Aorta (tissue), 5 donors: ENCODE measurements at regions not wholly inside any gene's neighbourhood (a gene's known extent, or its start where the extent isn't known, plus 50 kb on each side); places are given as distances from the start of the nearest gene placed in this dataset.

Experiments
- ATAC-seq: fragments of 200-7000 bp; cut with Tn5 transposase; one replicate; pipeline ENCODE4 v1.9.1; 2022; ENCODE audit warnings: moderate library complexity; ENCODE audit not compliant: low FRiP score
- DNase-seq, 2 donors: peaks; one replicate each; pipeline ENCODE4 v3.0.0-alpha.2; 2020
- H3K27ac ChIP-seq, 2 donors: one replicate each; pipeline ENCODE4 v1.5.1; 2013; ENCODE audit warnings: low read length in 2 of 2, mild to moderate bottlenecking in 2 of 2, moderate library complexity in 2 of 2, control low read depth in 1 of 2, inconsistent platforms in 1 of 2, low read depth in 1 of 2
- H3K27me3 ChIP-seq, 2 donors: one replicate each; pipeline ENCODE4 v1.6.1; 2013; ENCODE audit warnings: control low read depth in 1 of 2, low read length in 1 of 2, mild to moderate bottlenecking in 1 of 2, moderate library complexity in 1 of 2; ENCODE audit not compliant: insufficient read depth in 2 of 2, control insufficient read depth in 1 of 2
- H3K36me3 ChIP-seq, 2 donors: one replicate each; pipeline ENCODE4 v1.6.1; 2013; ENCODE audit warnings: control low read depth in 1 of 2, low read length in 1 of 2, mild to moderate bottlenecking in 1 of 2; ENCODE audit not compliant: insufficient read depth in 2 of 2, control insufficient read depth in 1 of 2
- H3K4me1 ChIP-seq, 2 donors: one replicate each; pipeline ENCODE4 v1.6.1; 2013; ENCODE audit warnings: low read length in 2 of 2, control low read depth in 1 of 2, mild to moderate bottlenecking in 1 of 2, moderate library complexity in 1 of 2; ENCODE audit not compliant: insufficient read depth in 2 of 2, control insufficient read depth in 1 of 2
- H3K4me3 ChIP-seq, 2 donors: one replicate each; pipeline ENCODE4 v1.5.1; 2013; ENCODE audit warnings: low read length in 2 of 2, control low read depth in 1 of 2, mild to moderate bottlenecking in 1 of 2
- H3K9me3 ChIP-seq: one replicate; pipeline ENCODE4 v1.6.1; 2013; ENCODE audit warnings: mild to moderate bottlenecking, low read length; ENCODE audit not compliant: control insufficient read depth
- WGBS, 2 donors: extraction: QIAGEN DNeasy Blood & Tissue Kit; methylation state at CpG; one replicate each; pipeline ENCODE4 v1.1.7; 2013; 5-methylcytosine and 5-hydroxymethylcytosine counted together
- intact Hi-C, 2 donors: fragments of 100-400 bp; cut with DNase I; formaldehyde crosslinking; loops; one replicate each; pipeline versions ENCODE4 v1.14.2 to v1.15.0; 2022
- donor health status: healthy with polysubstance abuse.
- donor health status: Bipolar disorder and iron deficiency.
- donor health status: DM: no; HTN: no; CAD: no.
- donor health status: DM: no; HTN: no; CAD: no.
- donor health status: DM: yes; HTN: yes; CAD: no.

- no peak overlapping the region for H3K27ac ChIP-seq
- intact Hi-C loops, result no loop called here
- no peak for DNase-seq
- no peak overlapping the region for H3K4me3 ChIP-seq
- H3K36me3 ChIP-seq, result no peaks in the 10 kb centered on the region
- H3K27me3 ChIP-seq, result no peaks in the 10 kb centered on the region
- H3K9me3 ChIP-seq, result no peaks in the 10 kb centered on the region
- no peaks in the 10 kb centered on the region for H3K4me1 ChIP-seq
- no peak for ATAC-seq
Measured at GRCh38 chr4:33031328-33031727, 2311.2 kb downstream of the PCDH7 start.

GRCh38 chr4:33037464-33037863 is 2317.3 kb downstream of the PCDH7 start:
- intact Hi-C loops, result no loop called here
- H3K4me1 ChIP-seq, result no peaks in the 10 kb centered on the region
- H3K4me3 ChIP-seq, result no peak overlapping the region
- no peaks in the 10 kb centered on the region for H3K27me3 ChIP-seq
- no peak overlapping the region for H3K27ac ChIP-seq
- ATAC-seq, result no peak
- 72 to 73% methylated on average over 5 of the region's 5 CpGs for WGBS, 2 donors
- H3K9me3 ChIP-seq, result no peaks in the 10 kb centered on the region
- no peaks in the 10 kb centered on the region for H3K36me3 ChIP-seq
- DNase-seq, result no peak

DNA sequence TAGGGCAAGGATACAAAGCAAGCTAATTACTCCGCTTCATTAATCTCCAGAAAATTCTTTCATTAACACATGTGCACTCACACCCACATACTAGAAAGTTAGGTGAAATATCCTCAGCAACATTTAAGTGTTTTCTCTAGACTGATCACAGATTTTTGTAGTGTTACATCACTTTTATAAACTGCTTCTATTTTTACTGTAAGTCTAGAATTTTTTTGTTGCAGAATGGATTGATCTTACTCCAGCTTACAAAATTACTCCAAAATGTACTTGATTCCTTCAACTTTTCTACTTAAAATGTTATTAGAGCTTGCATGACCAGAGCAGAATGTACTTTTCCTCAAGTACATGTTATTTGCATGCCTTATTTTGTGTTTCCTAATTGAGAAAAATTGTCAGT is 2325.2 kb downstream of the PCDH7 start:
- no peak overlapping the region for H3K27ac ChIP-seq
- 84 to 86% methylated on average over 1 of the region's 1 CpG for WGBS, 2 donors
- no peaks in the 10 kb centered on the region for H3K4me1 ChIP-seq
- H3K4me3 ChIP-seq, result no peak overlapping the region
- no peaks in the 10 kb centered on the region for H3K27me3 ChIP-seq
- no peaks in the 10 kb centered on the region for H3K9me3 ChIP-seq
- H3K36me3 ChIP-seq, result no peaks in the 10 kb centered on the region
- intact Hi-C loops, result no loop called here
- DNase-seq (no peak), ATAC-seq (no peak)

- DNase-seq, result no peak
- 90% methylated on average over 5 of the region's 5 CpGs for WGBS, 2 donors
- no peaks in the 10 kb centered on the region for H3K36me3 ChIP-seq
- no peak overlapping the region for H3K4me3 ChIP-seq
- peak; percentile 72 for ATAC-seq
- no peaks in the 10 kb centered on the region for H3K9me3 ChIP-seq
- no peak overlapping the region for H3K27ac ChIP-seq
- no peaks in the 10 kb centered on the region for H3K4me1 ChIP-seq
- H3K27me3 ChIP-seq, result no peaks in the 10 kb centered on the region
- intact Hi-C loops, result no loop called here
Measured at GRCh38 chr4:33052241-33052640, 2332.1 kb downstream of the PCDH7 start.

- ATAC-seq (no peak), DNase-seq (no peak)
- Histone ChIP-seq H3K4me3 (no peak overlapping the region), H3K36me3 (no peaks in the 10 kb centered on the region), H3K27ac (no peak overlapping the region), H3K9me3 (no peaks in the 10 kb centered on the region), H3K27me3 (no peaks in the 10 kb centered on the region), H3K4me1 (no peaks in the 10 kb centered on the region)
- intact Hi-C loops, result no loop called here
Measured at GRCh38 chr4:33054161-33054560, 2334.0 kb downstream of the PCDH7 start.

- H3K36me3 ChIP-seq, result no peaks in the 10 kb centered on the region
- DNase-seq (no peak), ATAC-seq (peak; percentile 44)
- H3K27ac ChIP-seq, result no peak overlapping the region
- intact Hi-C loops, result no loop called here
- no peaks in the 10 kb centered on the region for H3K4me1 ChIP-seq
- 30 to 31% methylated on average over 3 of the region's 3 CpGs for WGBS, 2 donors
- H3K9me3 ChIP-seq, result no peaks in the 10 kb centered on the region
- H3K4me3 ChIP-seq, result no peak overlapping the region
- H3K27me3 ChIP-seq, result no peaks in the 10 kb centered on the region
Measured at GRCh38 chr4:33054656-33055196, 2334.6 kb downstream of the PCDH7 start.

- intact Hi-C loops, result no loop called here
- no peak overlapping the region for H3K27ac ChIP-seq
- H3K9me3 ChIP-seq, result no peaks in the 10 kb centered on the region
- no peak overlapping the region for H3K4me3 ChIP-seq
- WGBS, 2 donors, result 39 to 56% methylated on average over 1 of the region's 1 CpG
- H3K27me3 ChIP-seq, result no peaks in the 10 kb centered on the region
- no peaks in the 10 kb centered on the region for H3K4me1 ChIP-seq
- no peaks in the 10 kb centered on the region for H3K36me3 ChIP-seq
- ATAC-seq, result no peak
- DNase-seq, result no peak
Measured at GRCh38 chr4:33057736-33058135, 2337.6 kb downstream of the PCDH7 start.

DNA sequence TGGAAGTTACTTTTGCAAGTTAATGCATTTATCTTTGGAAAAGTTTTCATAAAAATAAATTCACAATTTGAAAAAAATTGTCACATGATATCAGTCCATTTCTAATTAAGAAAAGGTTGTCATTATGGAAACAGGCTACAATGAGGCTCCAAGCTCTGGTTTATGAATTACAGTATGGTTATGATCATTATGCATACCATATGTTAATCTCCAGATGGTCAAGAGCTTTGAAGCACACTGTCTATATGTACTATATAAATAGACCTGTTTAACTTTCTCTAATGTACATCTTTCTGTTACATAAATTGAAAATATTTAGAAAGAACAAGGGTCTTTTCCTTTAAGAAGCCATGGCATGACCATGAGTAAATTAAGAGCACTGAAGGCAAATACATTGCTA is 2338.8 kb downstream of the PCDH7 start:
- Histone ChIP-seq H3K4me3 (no peak overlapping the region), H3K9me3 (no peaks in the 10 kb centered on the region), H3K27me3 (no peaks in the 10 kb centered on the region), H3K27ac (no peak overlapping the region), H3K4me1 (no peaks in the 10 kb centered on the region), H3K36me3 (no peaks in the 10 kb centered on the region)
- ATAC-seq, result no peak
- no peak for DNase-seq
- intact Hi-C loops, result no loop called here

DNA sequence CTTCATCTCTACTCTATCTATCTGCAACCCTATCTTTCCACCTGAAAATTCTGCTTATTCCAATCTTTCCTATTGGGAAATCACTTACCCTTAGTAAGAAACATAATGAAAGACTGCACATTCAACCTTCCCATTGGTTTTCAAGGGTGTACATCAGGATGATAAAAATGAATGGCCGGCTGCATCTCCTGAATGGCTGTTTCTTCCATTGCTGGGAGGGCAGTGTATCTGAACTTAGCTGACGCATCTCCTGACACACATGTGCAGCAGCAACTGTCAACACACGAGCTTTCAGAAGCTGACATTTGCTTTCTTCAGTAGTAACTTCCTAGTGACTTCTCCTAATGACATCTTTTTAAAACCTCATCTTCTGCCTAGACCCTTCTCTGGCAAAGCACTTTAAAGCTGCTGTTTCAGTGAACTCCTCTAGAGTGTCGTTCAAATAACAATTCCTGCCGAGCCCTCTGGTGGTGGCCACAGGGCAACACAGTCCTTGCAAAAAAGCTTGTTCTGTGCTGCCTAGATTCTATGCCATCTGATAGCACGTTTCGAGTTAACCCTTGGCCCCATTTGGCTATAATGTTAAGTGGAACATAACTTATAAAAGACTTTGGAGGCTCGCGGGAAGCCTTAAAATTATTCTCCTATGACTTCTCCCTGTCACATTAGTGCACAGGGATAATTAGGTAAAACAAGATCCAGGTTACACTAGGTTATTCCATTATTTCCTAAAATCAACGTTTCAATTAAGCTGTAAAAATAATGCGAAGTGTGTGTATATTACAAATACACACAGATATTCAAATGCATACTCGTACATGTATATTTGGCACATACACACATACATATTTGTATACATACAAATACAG is 2340.7 kb downstream of the PCDH7 start:
- intact Hi-C loops, result no loop called here
- Histone ChIP-seq H3K27ac (no peak overlapping the region), H3K4me1 (no peaks in the 10 kb centered on the region), H3K36me3 (no peaks in the 10 kb centered on the region), H3K27me3 (no peaks in the 10 kb centered on the region), H3K4me3 (no peak overlapping the region), H3K9me3 (no peaks in the 10 kb centered on the region)
- ATAC-seq (no peak), DNase-seq (peak in 1 of 2 donors; percentile 61)
- 43 to 45% methylated on average over 12 of the region's 12 CpGs for WGBS, 2 donors
